PFSK-1 (cell line): ENCODE measurements at regions not wholly inside any gene's neighbourhood (a gene's known extent, or its start where the extent isn't known, plus 50 kb on each side); places are given as distances from the start of the nearest gene placed in this dataset.

Experiments
- FOXP2 ChIP-seq: optimal IDR thresholded peaks from 2 replicates; pipeline ENCODE3; 2011; ENCODE audit warnings: borderline replicate concordance, control low read depth, inconsistent platforms; ENCODE audit not compliant: insufficient read depth; ENCODE audit errors: extremely low read length, extremely low read depth
- POLR2AphosphoS5 ChIP-seq: IDR thresholded peaks from 2 replicates; pipeline ENCODE4 v1.6.1; 2012; ENCODE audit warnings: low read depth, mild to moderate bottlenecking, control low read depth, low read length, moderate library complexity

- TF ChIP-seq FOXP2 (no peak), POLR2AphosphoS5 (no peak)
These were observed 95.4 kb upstream of the OTOS start for GRCh38 chr2:240235811-240236210.
